SK-N-SH treated with all-trans-retinoic acid at 6 μM for 48 hours (cell line): ENCODE measurements at regions not wholly inside any gene's neighbourhood (a gene's known extent, or its start where the extent isn't known, plus 50 kb on each side); places are given as distances from the start of the nearest gene placed in this dataset.
A peak's percentile ranks its signal among the peaks of the same experiment; 100 is the strongest.
"Not testable (repeated sequence)": the region's sequence is repeated elsewhere in the genome, so short reads cannot be mapped to it uniquely, and the experiment has no call there.

Experiments used
- ATAC-seq: fragments of 200-7000 bp; cut with Tn5 transposase; 3 replicates; pipeline ENCODE4 v1.9.1; 2020; ENCODE audit warnings: mild to moderate bottlenecking, moderate library complexity
- ARNTL ChIP-seq: fragments of 450-650 bp; formaldehyde crosslinking; IDR thresholded peaks from 2 replicates; pipeline ENCODE4 v1.5.0; 2020; ENCODE audit warnings: low read depth, mild to moderate bottlenecking, moderate library complexity, borderline replicate concordance
- BACH2 ChIP-seq: fragments of 250-450 bp; sonication (Bioruptor Pico); IDR thresholded peaks from 2 replicates; pipeline ENCODE4 v1.9.0; 2021; ENCODE audit warnings: mild to moderate bottlenecking, borderline replicate concordance
- CREB5 ChIP-seq: fragments of 250-450 bp; sonication (Bioruptor Pico); IDR thresholded peaks from 2 replicates; pipeline ENCODE4 v1.5.1; 2020; ENCODE audit warnings: low read depth, mild to moderate bottlenecking, moderate library complexity
- CSDC2 ChIP-seq: fragments of 250-450 bp; sonication (Bioruptor Pico); IDR thresholded peaks from 2 replicates; pipeline ENCODE4 v1.5.0; 2020; ENCODE audit warnings: mild to moderate bottlenecking, moderate library complexity
- ESRRG ChIP-seq: fragments of 250-450 bp; sonication (Bioruptor Pico); IDR thresholded peaks from 2 replicates; pipeline ENCODE4 v1.6.1; 2021; ENCODE audit warnings: mild to moderate bottlenecking
- GLIS3 ChIP-seq: fragments of 250-450 bp; sonication (Bioruptor Pico); IDR thresholded peaks from 2 replicates; pipeline ENCODE4 v1.5.0; 2020; ENCODE audit warnings: mild to moderate bottlenecking, moderate library complexity
- ISL1 ChIP-seq: fragments of 250-450 bp; sonication (Bioruptor Pico); IDR thresholded peaks from 2 replicates; pipeline ENCODE4 v2.1.2; 2022; ENCODE audit warnings: mild to moderate bottlenecking, moderate library complexity
- OSR1 ChIP-seq: fragments of 250-450 bp; sonication (Bioruptor Pico); IDR thresholded peaks from 2 replicates; pipeline ENCODE4 v1.8.0; 2022; ENCODE audit warnings: moderate library complexity, mild to moderate bottlenecking, inconsistent platforms
- PATZ1 ChIP-seq: fragments of 250-450 bp; sonication (Bioruptor Pico); IDR thresholded peaks from 2 replicates; pipeline ENCODE4 v1.8.0; 2020; ENCODE audit warnings: mild to moderate bottlenecking, moderate library complexity, borderline replicate concordance
- POU6F1 ChIP-seq: fragments of 250-450 bp; sonication (Bioruptor Pico); IDR thresholded peaks from 2 replicates; pipeline ENCODE4 v1.8.0; 2021; ENCODE audit warnings: low read depth, mild to moderate bottlenecking, moderate library complexity, borderline replicate concordance
- PPARA ChIP-seq: fragments of 250-450 bp; sonication (Bioruptor Pico); IDR thresholded peaks from 2 replicates; pipeline ENCODE4 v1.5.0; 2020; ENCODE audit warnings: mild to moderate bottlenecking, borderline replicate concordance
- RARB ChIP-seq: fragments of 250-450 bp; sonication (Bioruptor Pico); IDR thresholded peaks from 2 replicates; pipeline ENCODE4 v1.8.0; 2021; ENCODE audit warnings: mild to moderate bottlenecking, moderate library complexity
- SNAI2 ChIP-seq: fragments of 250-450 bp; sonication (Bioruptor Pico); IDR thresholded peaks from 2 replicates; pipeline ENCODE4 v1.5.0; 2020; ENCODE audit warnings: mild to moderate bottlenecking, moderate library complexity
- TCF4 ChIP-seq: fragments of 250-450 bp; sonication (Bioruptor Pico); IDR thresholded peaks from 2 replicates; pipeline ENCODE4 v1.8.0; 2021; ENCODE audit warnings: mild to moderate bottlenecking, moderate library complexity, borderline replicate concordance
- TOX ChIP-seq: fragments of 250-450 bp; sonication (Bioruptor Pico); IDR thresholded peaks from 2 replicates; pipeline ENCODE4 v1.8.0; 2021; ENCODE audit warnings: mild to moderate bottlenecking, moderate library complexity, borderline replicate concordance
- ZC3H10 ChIP-seq: fragments of 250-450 bp; sonication (Bioruptor Pico); IDR thresholded peaks from 2 replicates; pipeline ENCODE4 v1.5.1; 2021; ENCODE audit warnings: mild to moderate bottlenecking, moderate library complexity
- ZFP3 ChIP-seq: fragments of 250-450 bp; sonication (Bioruptor Pico); IDR thresholded peaks from 2 replicates; pipeline ENCODE4 v1.5.0; 2020; ENCODE audit warnings: mild to moderate bottlenecking, moderate library complexity
- ZFP30 ChIP-seq: fragments of 450-650 bp; formaldehyde crosslinking; IDR thresholded peaks from 2 replicates; pipeline ENCODE4 v1.5.0; 2022; ENCODE audit warnings: mild to moderate bottlenecking, moderate library complexity
- ZNF565 ChIP-seq: fragments of 450-650 bp; formaldehyde crosslinking; conservative IDR thresholded peaks from 2 replicates; pipeline ENCODE4 v1.5.0; 2020; ENCODE audit warnings: low read depth, mild to moderate bottlenecking, moderate library complexity
- ZNF70 ChIP-seq: fragments of 450-650 bp; formaldehyde crosslinking; IDR thresholded peaks from 2 replicates; pipeline ENCODE4 v1.5.0; 2020; ENCODE audit warnings: mild to moderate bottlenecking, moderate library complexity
- ZNF8 ChIP-seq: fragments of 450-650 bp; formaldehyde crosslinking; IDR thresholded peaks from 2 replicates; pipeline ENCODE4 v1.5.0; 2020; ENCODE audit warnings: mild to moderate bottlenecking, moderate library complexity
- TF ChIP-seq, protein P1 (sequence below): fragments of 250-450 bp; sonication (Bioruptor Pico); IDR thresholded peaks from 2 replicates; pipeline ENCODE4 v1.5.1; 2021; ENCODE audit warnings: mild to moderate bottlenecking, moderate library complexity
- TF ChIP-seq, protein P2 (sequence below): fragments of 250-450 bp; sonication (Bioruptor Pico); IDR thresholded peaks from 2 replicates; pipeline ENCODE4 v1.5.0; 2020; ENCODE audit warnings: mild to moderate bottlenecking, moderate library complexity

- TF ChIP-seq ZFP30 (CRISPR knock-in tag), result no peak
- no peak for TF ChIP-seq ZNF70 (CRISPR knock-in tag)
- TF ChIP-seq ISL1, result 0 out of 2 replicates have a peak, but pooled peaks have one; percentile 7
- TF ChIP-seq ZNF8 (CRISPR knock-in tag), result peak; percentile 20; the same call in 1 of the 2 replicates
- no peak for TF ChIP-seq TOX (CRISPR knock-in tag)
- TF ChIP-seq PPARA, result no peak
- no peak for TF ChIP-seq SNAI2
- no peak for TF ChIP-seq GLIS3 (CRISPR knock-in tag)
- no peak; the same call in 1 of the 2 replicates for TF ChIP-seq ZNF565 (CRISPR knock-in tag)
- no peak for TF ChIP-seq OSR1 (CRISPR knock-in tag)
- TF ChIP-seq CSDC2 (CRISPR knock-in tag), result no peak
- TF ChIP-seq RARB, result no peak
- TF ChIP-seq POU6F1, result no peak; the same call in 1 of the 2 replicates
- TF ChIP-seq TCF4, result peak; percentile 95
- TF ChIP-seq ARNTL (CRISPR knock-in tag), result no peak
- TF ChIP-seq PATZ1 (CRISPR knock-in tag), result no peak
- TF ChIP-seq, protein P1, sequence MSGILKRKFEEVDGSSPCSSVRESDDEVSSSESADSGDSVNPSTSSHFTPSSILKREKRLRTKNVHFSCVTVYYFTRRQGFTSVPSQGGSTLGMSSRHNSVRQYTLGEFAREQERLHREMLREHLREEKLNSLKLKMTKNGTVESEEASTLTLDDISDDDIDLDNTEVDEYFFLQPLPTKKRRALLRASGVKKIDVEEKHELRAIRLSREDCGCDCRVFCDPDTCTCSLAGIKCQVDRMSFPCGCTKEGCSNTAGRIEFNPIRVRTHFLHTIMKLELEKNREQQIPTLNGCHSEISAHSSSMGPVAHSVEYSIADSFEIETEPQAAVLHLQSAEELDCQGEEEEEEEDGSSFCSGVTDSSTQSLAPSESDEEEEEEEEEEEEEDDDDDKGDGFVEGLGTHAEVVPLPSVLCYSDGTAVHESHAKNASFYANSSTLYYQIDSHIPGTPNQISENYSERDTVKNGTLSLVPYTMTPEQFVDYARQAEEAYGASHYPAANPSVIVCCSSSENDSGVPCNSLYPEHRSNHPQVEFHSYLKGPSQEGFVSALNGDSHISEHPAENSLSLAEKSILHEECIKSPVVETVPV (CRISPR knock-in tag), result peak; percentile 29; the same call in 1 of the 2 replicates
- no peak for TF ChIP-seq ZC3H10 (CRISPR knock-in tag)
- no peak for TF ChIP-seq ESRRG
- no peak for TF ChIP-seq CREB5 (CRISPR knock-in tag)
- TF ChIP-seq BACH2 (CRISPR knock-in tag), result no peak
- TF ChIP-seq ZFP3 (CRISPR knock-in tag), result no peak
- TF ChIP-seq, protein P2, sequence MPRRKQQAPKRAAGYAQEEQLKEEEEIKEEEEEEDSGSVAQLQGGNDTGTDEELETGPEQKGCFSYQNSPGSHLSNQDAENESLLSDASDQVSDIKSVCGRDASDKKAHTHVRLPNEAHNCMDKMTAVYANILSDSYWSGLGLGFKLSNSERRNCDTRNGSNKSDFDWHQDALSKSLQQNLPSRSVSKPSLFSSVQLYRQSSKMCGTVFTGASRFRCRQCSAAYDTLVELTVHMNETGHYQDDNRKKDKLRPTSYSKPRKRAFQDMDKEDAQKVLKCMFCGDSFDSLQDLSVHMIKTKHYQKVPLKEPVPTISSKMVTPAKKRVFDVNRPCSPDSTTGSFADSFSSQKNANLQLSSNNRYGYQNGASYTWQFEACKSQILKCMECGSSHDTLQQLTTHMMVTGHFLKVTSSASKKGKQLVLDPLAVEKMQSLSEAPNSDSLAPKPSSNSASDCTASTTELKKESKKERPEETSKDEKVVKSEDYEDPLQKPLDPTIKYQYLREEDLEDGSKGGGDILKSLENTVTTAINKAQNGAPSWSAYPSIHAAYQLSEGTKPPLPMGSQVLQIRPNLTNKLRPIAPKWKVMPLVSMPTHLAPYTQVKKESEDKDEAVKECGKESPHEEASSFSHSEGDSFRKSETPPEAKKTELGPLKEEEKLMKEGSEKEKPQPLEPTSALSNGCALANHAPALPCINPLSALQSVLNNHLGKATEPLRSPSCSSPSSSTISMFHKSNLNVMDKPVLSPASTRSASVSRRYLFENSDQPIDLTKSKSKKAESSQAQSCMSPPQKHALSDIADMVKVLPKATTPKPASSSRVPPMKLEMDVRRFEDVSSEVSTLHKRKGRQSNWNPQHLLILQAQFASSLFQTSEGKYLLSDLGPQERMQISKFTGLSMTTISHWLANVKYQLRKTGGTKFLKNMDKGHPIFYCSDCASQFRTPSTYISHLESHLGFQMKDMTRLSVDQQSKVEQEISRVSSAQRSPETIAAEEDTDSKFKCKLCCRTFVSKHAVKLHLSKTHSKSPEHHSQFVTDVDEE (CRISPR knock-in tag), result peak; percentile 90; the same call in 1 of the 2 replicates
- peak; percentile 18; the same call in 1 of the 3 replicates for ATAC-seq
Measured at GRCh38 chr7:68224041-68224741, 1227.6 kb downstream of the TYW1 start.

DNA sequence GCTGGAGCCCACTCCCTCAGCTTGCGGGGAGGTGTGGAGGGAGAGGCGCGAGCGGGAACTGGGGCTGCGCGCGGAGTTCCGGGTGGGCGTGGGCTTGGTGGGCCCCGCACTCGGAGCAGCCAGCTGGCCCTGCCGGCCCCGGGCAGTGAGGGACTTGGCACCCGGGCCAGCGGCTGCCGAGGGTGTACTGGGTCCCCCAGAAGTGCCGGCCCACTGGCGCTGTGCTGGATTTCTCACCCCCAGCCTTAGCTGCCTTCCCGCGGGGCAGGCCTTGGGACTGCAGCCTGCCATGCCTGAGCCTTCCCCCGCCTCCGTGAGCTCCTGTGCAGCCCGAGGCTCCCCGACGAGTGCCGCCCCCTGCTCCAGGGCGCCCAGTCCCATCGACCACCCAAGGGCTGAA, 1234.4 kb downstream of the TYW1 start:
- not testable (repeated sequence) for ATAC-seq

- TF ChIP-seq SNAI2 (no peak), GLIS3 (CRISPR knock-in tag) (no peak), ZNF565 (CRISPR knock-in tag) (no peak), ARNTL (CRISPR knock-in tag) (no peak), RARB (no peak), PPARA (no peak), BACH2 (CRISPR knock-in tag) (no peak), CREB5 (CRISPR knock-in tag) (no peak)
- TF ChIP-seq, protein P2 (CRISPR knock-in tag), result no peak
- ATAC-seq, result no peak
Measured at GRCh38 chr7:68235937-68236336, 1239.3 kb downstream of the TYW1 start.
